Ishikawa (cell line): ENCODE measurements at regions not wholly inside any gene's neighbourhood (a gene's known extent, or its start where the extent isn't known, plus 50 kb on each side); places are given as distances from the start of the nearest gene placed in this dataset.

Experiments
- CREB1 ChIP-seq: IDR thresholded peaks from 2 replicates; pipeline ENCODE4 v1.6.1; 2012; ENCODE audit warnings: low read depth
- EGR1 ChIP-seq: IDR thresholded peaks from 2 replicates; pipeline ENCODE4 v1.6.1; 2012
- EP300 ChIP-seq: IDR thresholded peaks from 2 replicates; pipeline ENCODE4 v1.6.1; 2012; ENCODE audit warnings: borderline replicate concordance
- FOXM1 ChIP-seq: IDR thresholded peaks from 2 replicates; pipeline ENCODE4 v1.6.1; 2012; ENCODE audit warnings: low read depth, borderline replicate concordance
- NFIC ChIP-seq: IDR thresholded peaks from 2 replicates; pipeline ENCODE4 v1.6.1; 2012
- TAF1 ChIP-seq: IDR thresholded peaks from 2 replicates; pipeline ENCODE4 v1.6.1; 2012; ENCODE audit warnings: low read depth, mild to moderate bottlenecking
- TCF12 ChIP-seq: IDR thresholded peaks from 2 replicates; pipeline ENCODE4 v1.6.1; 2012; ENCODE audit warnings: low read depth
- TEAD4 ChIP-seq: IDR thresholded peaks from 2 replicates; pipeline ENCODE4 v1.6.1; 2012
- YY1 ChIP-seq: IDR thresholded peaks from 2 replicates; pipeline ENCODE4 v1.6.1; 2012; ENCODE audit warnings: low read depth
- ZBTB7A ChIP-seq: IDR thresholded peaks from 2 replicates; pipeline ENCODE4 v1.6.1; 2012; ENCODE audit warnings: low read depth
- TF ChIP-seq, protein P1 (sequence below): IDR thresholded peaks from 2 replicates; pipeline ENCODE4 v1.6.1; 2012
- TF ChIP-seq, protein P2 (sequence below): IDR thresholded peaks from 2 replicates; pipeline ENCODE4 v1.6.1; 2012; ENCODE audit warnings: low read depth, mild to moderate bottlenecking
- TF ChIP-seq, protein P3 (sequence below): IDR thresholded peaks from 2 replicates; pipeline ENCODE4 v1.6.1; 2012

DNA sequence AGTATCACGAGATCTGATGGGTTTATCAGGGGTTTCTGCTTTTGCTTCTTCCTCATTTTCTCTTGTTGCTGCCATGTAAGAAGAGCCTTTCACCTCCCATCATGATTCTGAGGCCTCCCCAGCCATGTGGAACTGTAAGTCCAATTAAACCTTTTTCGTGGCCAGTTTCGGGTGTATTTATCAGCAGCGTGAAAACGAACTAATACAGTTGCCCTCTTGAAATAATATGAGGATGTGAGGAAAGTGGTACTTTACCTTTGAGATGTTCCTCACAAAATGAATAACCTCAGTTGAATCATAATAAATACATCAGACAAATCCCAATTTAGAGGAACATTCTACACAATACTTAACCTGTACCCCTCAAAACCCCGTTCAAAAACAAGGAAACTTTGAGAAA, 356.4 kb downstream of the CPS1 start:
- no peak for TF ChIP-seq CREB1
- no peak for TF ChIP-seq FOXM1
- TF ChIP-seq, protein P1, sequence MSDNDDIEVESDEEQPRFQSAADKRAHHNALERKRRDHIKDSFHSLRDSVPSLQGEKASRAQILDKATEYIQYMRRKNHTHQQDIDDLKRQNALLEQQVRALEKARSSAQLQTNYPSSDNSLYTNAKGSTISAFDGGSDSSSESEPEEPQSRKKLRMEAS: no peak
- no peak for TF ChIP-seq YY1
- TF ChIP-seq EGR1: no peak
- no peak for TF ChIP-seq EP300

DNA sequence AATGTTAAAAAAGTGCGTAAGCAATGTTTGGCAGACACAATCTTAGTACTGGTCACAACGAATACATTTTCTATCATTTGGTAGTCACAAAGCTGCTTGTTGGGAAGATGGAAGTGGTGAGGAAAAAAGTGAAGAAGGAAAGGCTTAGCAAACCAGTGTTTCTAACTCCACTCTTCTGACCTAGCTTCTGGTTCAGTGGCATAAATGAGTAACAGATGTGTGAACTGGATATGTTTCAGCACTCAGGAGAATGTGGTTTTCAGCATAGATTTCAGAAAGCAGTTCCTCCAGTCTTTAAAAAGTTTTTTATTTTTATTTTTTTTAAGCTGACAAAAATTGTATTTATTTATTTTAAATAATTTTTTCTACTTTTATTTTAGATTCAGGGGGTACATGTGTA, 357.1 kb downstream of the CPS1 start:
- TF ChIP-seq EGR1 (no peak), YY1 (no peak), ZBTB7A (no peak), NFIC (no peak), TCF12 (no peak)
- TF ChIP-seq, protein P2, sequence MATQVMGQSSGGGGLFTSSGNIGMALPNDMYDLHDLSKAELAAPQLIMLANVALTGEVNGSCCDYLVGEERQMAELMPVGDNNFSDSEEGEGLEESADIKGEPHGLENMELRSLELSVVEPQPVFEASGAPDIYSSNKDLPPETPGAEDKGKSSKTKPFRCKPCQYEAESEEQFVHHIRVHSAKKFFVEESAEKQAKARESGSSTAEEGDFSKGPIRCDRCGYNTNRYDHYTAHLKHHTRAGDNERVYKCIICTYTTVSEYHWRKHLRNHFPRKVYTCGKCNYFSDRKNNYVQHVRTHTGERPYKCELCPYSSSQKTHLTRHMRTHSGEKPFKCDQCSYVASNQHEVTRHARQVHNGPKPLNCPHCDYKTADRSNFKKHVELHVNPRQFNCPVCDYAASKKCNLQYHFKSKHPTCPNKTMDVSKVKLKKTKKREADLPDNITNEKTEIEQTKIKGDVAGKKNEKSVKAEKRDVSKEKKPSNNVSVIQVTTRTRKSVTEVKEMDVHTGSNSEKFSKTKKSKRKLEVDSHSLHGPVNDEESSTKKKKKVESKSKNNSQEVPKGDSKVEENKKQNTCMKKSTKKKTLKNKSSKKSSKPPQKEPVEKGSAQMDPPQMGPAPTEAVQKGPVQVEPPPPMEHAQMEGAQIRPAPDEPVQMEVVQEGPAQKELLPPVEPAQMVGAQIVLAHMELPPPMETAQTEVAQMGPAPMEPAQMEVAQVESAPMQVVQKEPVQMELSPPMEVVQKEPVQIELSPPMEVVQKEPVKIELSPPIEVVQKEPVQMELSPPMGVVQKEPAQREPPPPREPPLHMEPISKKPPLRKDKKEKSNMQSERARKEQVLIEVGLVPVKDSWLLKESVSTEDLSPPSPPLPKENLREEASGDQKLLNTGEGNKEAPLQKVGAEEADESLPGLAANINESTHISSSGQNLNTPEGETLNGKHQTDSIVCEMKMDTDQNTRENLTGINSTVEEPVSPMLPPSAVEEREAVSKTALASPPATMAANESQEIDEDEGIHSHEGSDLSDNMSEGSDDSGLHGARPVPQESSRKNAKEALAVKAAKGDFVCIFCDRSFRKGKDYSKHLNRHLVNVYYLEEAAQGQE: no peak
- TF ChIP-seq, protein P3, sequence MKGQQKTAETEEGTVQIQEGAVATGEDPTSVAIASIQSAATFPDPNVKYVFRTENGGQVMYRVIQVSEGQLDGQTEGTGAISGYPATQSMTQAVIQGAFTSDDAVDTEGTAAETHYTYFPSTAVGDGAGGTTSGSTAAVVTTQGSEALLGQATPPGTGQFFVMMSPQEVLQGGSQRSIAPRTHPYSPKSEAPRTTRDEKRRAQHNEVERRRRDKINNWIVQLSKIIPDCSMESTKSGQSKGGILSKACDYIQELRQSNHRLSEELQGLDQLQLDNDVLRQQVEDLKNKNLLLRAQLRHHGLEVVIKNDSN: no peak

DNA sequence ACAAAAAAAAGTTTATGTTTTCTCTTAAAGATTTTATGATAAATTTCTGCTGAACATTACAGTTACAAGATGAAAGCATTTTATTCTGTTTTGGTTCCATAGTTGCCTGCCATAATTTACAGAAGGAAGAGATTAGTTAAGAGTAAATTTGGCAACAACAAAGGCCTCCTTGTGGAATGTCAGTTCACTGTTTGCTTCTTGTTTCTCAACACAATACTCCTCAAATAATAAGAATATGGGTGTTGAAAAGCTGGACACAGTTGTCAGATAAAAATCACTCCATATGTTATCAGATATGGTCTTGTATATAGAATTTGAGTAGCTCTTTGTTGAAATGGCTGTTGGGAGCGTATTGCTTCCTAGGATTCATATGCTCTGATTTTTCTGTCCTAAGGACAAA, 359.5 kb downstream of the CPS1 start:
- TF ChIP-seq, protein P1: no peak
- TF ChIP-seq TCF12 (no peak), FOXM1 (no peak)
- TF ChIP-seq, protein P2: no peak

DNA sequence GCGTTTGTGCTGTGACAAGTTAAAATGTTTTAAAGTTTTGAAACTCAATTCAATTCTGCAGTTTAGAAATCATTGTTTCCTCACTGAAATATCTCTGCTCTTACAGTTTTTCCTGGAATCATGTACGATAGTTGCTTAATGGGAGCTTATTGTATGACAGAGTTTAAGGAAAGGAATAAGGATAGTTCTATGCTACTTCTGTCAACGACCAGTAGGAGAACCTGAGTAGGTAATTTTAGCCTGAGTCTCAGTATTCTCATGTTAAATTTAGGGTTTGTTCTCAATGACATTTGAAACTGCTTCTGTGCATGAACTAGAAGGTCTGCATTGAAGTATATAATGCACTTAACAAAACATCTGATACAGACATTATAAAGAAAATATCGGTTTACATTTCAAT, 361.1 kb downstream of the CPS1 start:
- TF ChIP-seq TEAD4: no peak
- TF ChIP-seq, protein P2: no peak
- no peak for TF ChIP-seq TAF1

DNA sequence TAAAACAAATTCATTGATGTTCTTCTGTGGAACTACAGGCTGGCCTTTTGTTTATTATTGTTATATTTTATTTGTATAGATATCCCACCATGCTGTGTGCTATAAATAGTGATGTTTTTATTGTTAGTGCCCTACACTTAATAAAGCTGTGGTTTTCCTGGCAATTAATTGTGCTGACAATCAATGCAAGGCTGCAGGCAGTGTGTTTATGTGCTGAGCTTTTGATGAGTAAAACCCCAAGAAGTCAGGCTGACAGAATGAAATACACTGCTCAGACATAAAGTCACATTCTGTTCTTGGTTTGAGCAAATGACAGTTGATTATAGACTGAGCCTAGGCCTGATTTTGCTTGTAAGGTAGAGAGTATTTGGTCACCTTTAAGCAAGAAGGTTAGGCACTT, 362.7 kb downstream of the CPS1 start:
- TF ChIP-seq FOXM1 (no peak), TAF1 (no peak), YY1 (no peak), EGR1 (no peak)
- TF ChIP-seq, protein P2: no peak
- TF ChIP-seq, protein P3: no peak
- TF ChIP-seq, protein P1: no peak
